ENCODE measurements at regions not wholly inside any gene's neighbourhood (a gene's known extent, or its start where the extent isn't known, plus 50 kb on each side); places are given as distances from the start of the nearest gene placed in this dataset.

DNA sequence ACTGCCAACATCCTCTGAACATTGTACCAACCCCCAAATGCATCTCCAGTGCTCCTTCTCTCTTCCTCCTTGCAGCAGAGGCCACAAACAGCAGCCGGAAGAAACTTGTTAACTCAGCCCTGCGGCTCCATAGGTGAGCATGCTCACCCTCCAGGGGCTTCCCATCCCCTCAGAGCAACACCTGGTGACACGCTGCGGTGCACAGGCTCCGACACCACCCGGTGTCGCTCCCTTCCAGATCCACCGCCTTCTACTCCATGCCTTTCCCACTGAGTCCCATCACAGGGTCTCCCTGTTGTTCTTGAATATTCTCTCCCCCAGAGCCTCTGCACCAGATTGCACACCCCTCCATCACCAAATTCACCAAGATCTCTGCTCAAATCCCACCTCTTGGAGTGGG is 171.5 kb upstream of the FHL2 start:
- no peak for TF ChIP-seq YY1 (IDR thresholded peaks at IDR 0.05)
- TF ChIP-seq, protein P1, sequence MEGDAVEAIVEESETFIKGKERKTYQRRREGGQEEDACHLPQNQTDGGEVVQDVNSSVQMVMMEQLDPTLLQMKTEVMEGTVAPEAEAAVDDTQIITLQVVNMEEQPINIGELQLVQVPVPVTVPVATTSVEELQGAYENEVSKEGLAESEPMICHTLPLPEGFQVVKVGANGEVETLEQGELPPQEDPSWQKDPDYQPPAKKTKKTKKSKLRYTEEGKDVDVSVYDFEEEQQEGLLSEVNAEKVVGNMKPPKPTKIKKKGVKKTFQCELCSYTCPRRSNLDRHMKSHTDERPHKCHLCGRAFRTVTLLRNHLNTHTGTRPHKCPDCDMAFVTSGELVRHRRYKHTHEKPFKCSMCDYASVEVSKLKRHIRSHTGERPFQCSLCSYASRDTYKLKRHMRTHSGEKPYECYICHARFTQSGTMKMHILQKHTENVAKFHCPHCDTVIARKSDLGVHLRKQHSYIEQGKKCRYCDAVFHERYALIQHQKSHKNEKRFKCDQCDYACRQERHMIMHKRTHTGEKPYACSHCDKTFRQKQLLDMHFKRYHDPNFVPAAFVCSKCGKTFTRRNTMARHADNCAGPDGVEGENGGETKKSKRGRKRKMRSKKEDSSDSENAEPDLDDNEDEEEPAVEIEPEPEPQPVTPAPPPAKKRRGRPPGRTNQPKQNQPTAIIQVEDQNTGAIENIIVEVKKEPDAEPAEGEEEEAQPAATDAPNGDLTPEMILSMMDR (IDR thresholded peaks at IDR 0.05; ENCODE audit: low read depth, low read length, missing input control): no peak

Data from liver (tissue), 2 donors.